GM18498 (cell line): ENCODE measurements at regions not wholly inside any gene's neighbourhood (a gene's known extent, or its start where the extent isn't known, plus 50 kb on each side); places are given as distances from the start of the nearest gene placed in this dataset.

ENCODE experiments used
- ATAC-seq: cut with Tn5 transposase; IDR thresholded peaks from one replicate; pipeline ENCODE4 v1.9.1; 2021; ENCODE audit warnings: mild to moderate bottlenecking, moderate library complexity; ENCODE audit not compliant: unreplicated experiment

GRCh38 chr4:129641179-129641578 lies 545.2 kb downstream of the C4orf33 start:
- peak; percentile 76 for ATAC-seq

GRCh38 chr4:129645461-129645860 lies 549.5 kb downstream of the C4orf33 start:
- no peak for ATAC-seq

- ATAC-seq, result no peak
Measured at GRCh38 chr4:129668092-129668491, 572.1 kb downstream of the C4orf33 start.

GRCh38 chr4:129672941-129673340 lies 577.0 kb downstream of the C4orf33 start:
- ATAC-seq, result no peak

DNA sequence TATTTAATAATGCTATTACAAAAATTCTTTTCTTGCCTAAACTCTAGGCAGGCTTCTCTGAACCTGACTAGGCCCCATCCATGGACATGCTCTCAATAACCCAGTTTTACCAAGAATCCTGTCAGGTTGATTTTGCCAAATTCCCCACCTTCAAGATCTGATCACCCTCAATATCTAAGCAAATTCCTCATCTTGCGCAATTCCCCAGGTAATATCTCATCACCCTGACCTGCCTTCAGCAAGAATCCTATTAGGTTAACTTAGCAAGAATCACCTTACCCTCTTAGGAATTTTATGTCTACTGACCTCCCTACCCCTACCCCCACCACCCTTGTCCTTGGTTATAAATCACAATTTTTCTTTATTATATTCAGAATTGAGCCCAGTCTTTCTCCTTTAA lies 579.1 kb downstream of the C4orf33 start:
- ATAC-seq, result no peak

- no peak for ATAC-seq
Measured at GRCh38 chr4:129676934-129677333, 581.0 kb downstream of the C4orf33 start.

GRCh38 chr4:129682586-129682985 lies 586.6 kb downstream of the C4orf33 start:
- no peak for ATAC-seq

- no peak for ATAC-seq
Measured at GRCh38 chr4:129707949-129708348, 612.0 kb downstream of the C4orf33 start.

DNA sequence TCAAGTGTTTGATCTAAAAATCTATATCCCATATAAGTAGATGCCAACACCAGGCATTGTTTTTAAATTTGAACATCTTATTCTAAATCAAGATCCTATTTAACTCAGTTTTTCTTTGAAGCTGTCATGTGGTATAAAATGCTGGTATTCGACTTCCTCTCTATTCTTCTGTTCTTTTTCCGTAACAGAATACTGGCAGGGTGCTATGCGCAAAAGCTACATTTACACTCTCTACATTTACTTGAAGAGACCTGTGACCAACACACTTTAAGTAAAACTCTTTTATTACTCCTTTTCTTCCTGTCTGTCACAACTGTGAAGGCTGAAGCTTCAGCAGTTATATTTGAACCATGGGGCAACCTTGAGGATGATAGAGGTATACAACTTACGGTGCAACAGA lies 612.8 kb downstream of the C4orf33 start:
- ATAC-seq, result no peak

DNA sequence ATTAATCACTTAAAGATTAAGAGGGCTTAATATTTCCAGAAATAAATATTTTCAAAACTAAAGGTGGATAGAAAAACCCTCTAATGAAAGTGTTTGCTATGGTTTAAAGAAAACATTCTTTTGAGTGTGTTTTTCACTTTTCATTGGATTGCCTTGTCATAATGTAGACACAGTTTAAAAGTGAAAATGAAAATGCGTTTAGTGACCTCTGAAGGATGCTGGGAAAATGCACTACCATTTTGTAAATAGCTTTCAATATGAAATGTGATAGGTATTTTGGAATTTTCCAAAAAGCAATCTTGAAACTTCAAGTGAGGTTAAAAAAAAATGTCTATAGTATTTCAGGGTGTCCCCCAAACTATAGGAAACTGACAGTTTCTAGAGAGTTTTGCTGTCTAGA lies 642.2 kb downstream of the C4orf33 start:
- ATAC-seq, result no peak

GRCh38 chr4:129747756-129748155 lies 651.8 kb downstream of the C4orf33 start:
- no peak for ATAC-seq

GRCh38 chr4:129748991-129749390 lies 653.0 kb downstream of the C4orf33 start:
- no peak for ATAC-seq

DNA sequence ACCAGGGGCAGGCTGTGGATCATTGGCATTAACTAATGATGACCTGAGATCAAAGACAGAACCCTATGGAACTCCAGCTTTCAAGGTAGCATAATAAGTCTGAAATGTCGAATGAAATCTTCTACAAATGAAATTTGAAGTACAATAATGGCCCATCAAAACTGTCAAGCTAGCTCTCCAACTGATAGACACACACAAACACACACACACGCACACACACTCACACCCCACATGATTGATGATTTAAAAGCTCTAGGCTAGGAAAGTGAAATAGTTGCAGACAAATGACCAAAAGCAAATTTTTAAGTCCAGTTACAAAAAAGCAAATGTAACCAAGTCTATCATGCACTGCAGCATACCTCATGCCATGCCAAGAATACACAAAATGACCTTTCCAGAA lies 655.7 kb downstream of the C4orf33 start:
- no peak for ATAC-seq

GRCh38 chr4:129783596-129783995 lies 687.6 kb downstream of the C4orf33 start:
- ATAC-seq, result no peak

- ATAC-seq, result no peak
Measured at GRCh38 chr4:129788486-129788885, 692.5 kb downstream of the C4orf33 start.

DNA sequence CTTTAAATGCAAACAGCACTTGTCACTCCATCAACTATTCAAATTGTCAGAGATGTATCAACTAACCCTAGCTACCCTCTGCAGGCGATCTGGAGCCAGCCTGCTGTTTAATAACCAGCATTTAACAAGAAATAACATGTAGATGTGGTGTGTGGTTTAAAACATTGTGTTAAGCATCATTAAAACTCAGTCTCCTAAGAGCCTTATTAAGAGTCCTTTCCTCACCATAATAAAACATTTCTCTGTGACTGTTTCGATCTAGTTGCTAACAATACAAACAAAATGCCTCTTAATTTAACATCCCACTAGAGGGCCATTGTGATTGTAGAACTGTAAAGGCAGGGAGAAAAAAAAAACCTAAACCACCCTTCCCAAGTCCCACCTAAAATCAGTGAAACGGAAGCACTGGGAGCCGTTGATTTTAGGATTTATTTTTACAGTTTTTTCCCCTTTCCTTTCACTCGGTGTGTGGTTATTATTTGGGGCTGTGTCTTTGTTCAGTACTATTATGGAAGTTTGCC lies 708.6 kb downstream of the C4orf33 start:
- ATAC-seq, result no peak

DNA sequence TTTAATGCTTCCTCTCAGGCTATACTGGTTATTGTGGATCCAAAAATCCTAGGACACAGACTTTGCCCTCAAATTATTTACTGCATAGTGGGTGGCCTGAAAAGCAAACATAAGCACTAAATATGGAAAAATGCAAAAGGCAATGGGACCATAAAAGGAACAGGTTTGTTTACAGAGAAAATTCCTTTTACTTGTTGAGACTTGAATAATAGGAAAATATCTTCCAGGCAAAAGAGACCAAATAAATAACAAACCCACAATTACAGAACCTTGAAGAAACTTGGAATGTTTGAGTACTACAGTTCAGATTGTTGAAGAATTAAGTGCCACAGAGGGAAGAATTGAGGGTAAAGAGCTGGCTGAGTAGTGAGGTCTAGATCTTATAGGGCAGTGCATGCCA lies 711.0 kb downstream of the C4orf33 start:
- ATAC-seq, result no peak

GRCh38 chr4:129808242-129808641 lies 712.3 kb downstream of the C4orf33 start:
- no peak for ATAC-seq

GRCh38 chr4:129821073-129821472 lies 725.1 kb downstream of the C4orf33 start:
- ATAC-seq, result no peak

DNA sequence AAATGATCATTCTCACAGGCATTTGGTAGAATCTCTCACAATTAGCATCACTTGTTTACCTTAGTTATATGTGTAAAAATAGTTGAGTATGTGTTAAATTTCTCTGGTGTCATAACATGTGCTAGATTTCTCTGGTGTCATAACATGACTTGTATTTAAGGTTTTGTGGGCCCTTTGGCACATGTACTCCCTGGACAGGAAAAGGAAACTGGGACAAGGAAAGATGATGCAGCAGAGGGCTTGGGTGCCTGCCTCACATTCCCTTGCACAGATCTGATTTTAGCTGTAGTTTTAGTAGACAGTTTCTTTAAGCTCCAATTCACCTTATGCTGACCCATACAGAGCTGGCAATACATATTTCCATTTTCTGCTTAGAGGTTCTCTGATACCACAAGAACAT lies 726.0 kb downstream of the C4orf33 start:
- no peak for ATAC-seq

DNA sequence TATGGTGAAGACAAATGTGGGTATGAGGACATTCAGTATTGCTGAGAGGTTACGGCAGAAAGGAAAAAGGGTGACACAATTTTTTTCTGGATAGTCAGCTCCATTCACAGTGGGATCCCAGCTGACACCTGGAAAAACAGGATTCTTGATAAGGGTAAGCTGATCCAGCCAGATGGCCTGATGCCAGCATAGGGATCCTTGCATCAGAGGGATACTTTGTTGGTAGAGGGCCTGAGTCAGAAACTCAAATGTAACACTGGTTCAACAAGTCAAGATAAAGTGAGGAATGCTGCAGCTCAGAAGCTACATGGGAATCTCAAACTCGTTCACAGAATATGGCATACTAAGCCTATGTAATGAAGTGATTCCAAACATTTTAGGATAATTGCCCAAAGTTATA lies 726.7 kb downstream of the C4orf33 start:
- no peak for ATAC-seq

DNA sequence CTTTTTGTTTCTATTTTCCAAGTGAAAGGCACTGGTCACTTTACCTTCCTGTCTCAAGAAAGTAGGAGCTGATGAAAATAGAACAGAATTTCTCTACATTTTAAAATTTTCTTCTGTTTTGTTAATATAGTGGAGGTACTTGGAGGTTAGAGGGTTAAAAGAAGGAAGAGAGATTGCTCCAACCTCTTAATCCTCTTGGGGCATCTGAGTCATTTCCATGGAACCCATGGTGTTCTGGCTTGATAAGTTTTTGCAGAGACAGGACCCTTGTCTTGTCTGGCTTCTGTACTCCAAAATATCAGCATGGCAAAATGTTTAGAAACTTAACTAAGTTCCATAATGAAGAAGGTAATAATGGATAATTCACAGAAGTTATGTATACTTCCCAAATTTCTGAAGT lies 727.2 kb downstream of the C4orf33 start:
- ATAC-seq, result no peak

GRCh38 chr4:129829373-129829772 lies 733.4 kb downstream of the C4orf33 start:
- ATAC-seq, result no peak

- ATAC-seq, result no peak
Measured at GRCh38 chr4:129839687-129840086, 743.7 kb downstream of the C4orf33 start.
